ENCODE measurements at regions not wholly inside any gene's neighbourhood (a gene's known extent, or its start where the extent isn't known, plus 50 kb on each side); places are given as distances from the start of the nearest gene placed in this dataset.

- TF ChIP-seq POLR2A (IDR thresholded peaks at IDR 0.05; ENCODE audit: low read length) (no peak), GATA1 (IDR thresholded peaks at IDR 0.05; ENCODE audit: low read depth, low read length) (no peak)
Observed at GRCh38 chr4:78661921-78662521, 110.5 kb downstream of the ANXA3 start.
